ENCODE measurements at regions not wholly inside any gene's neighbourhood (a gene's known extent, or its start where the extent isn't known, plus 50 kb on each side); places are given as distances from the start of the nearest gene placed in this dataset.

DNA sequence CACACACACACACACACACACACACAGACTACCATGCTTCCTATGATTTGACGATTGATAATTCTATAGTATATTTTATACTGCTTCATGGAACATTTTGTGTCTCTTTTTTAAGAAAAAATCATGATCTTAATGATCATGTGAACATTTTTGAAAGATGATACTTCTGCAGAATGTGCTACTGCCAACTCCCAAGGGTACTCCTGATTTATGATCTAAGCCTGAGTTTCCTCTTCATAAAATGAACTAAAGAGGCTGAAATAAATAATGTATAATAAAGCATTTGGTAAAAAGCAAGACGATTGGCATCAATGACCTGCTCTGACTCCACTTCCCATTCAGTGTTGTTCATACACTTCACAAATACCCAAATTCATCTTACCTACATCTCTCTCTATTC is 333.8 kb upstream of the RBMS3 start:
- Mint-ChIP-seq H3K27ac (no peak overlapping the region), H3K9me3 (peaks cover 3% of the 10 kb centered on the region), H3K36me3 (no peaks in the 10 kb centered on the region), H3K27me3 (ENCODE audit: insufficient read depth, low read depth) (no peaks in the 10 kb centered on the region), H3K4me1 (peaks cover 8% of the 10 kb centered on the region), H3K4me3 (no peak overlapping the region)
- Histone ChIP-seq H3F3A (ENCODE audit: low read depth) (no peaks in the 10 kb centered on the region), H3K27me3 (no peaks in the 10 kb centered on the region), H3K9ac (no peak overlapping the region), H3K4me3 (no peak overlapping the region), H4K20me1 (ENCODE audit: low read depth) (no peaks in the 10 kb centered on the region), H3K9me3 (ENCODE audit: low read depth) (no peaks in the 10 kb centered on the region), H3K79me2 (ENCODE audit: low read depth) (no peaks in the 10 kb centered on the region), H3K36me3 (no peaks in the 10 kb centered on the region), H3K4me1 (no peaks in the 10 kb centered on the region), H3K4me2 (no peak overlapping the region), H3K27ac (no peak overlapping the region), H2AFZ (replicated peaks) (no peak overlapping the region)
- DNase-seq (ENCODE audit: low spot score): no peak
- no peak for TF ChIP-seq EZH2 (IDR thresholded peaks at IDR 0.05)
- no peak for TF ChIP-seq CTCF (IDR thresholded peaks at IDR 0.05)
- TF ChIP-seq EZH2phosphoT487 (IDR thresholded peaks at IDR 0.05): no peak

GRCh38 chr3:28947751-28948150 is 333.1 kb upstream of the RBMS3 start:
- H3K9ac ChIP-seq: no peak overlapping the region
- H3K9me3 ChIP-seq (ENCODE audit: low read depth): no peaks in the 10 kb centered on the region
- H3K4me3 ChIP-seq: no peak overlapping the region
- H3K79me2 ChIP-seq (ENCODE audit: low read depth): no peaks in the 10 kb centered on the region
- no peak overlapping the region for H2AFZ ChIP-seq (replicated peaks)
- Mint-ChIP-seq H3K9me3 (peaks cover 3% of the 10 kb centered on the region), H3K27me3 (ENCODE audit: insufficient read depth, low read depth) (no peaks in the 10 kb centered on the region), H3K27ac (no peak overlapping the region), H3K4me1 (peaks cover 8% of the 10 kb centered on the region), H3K36me3 (no peaks in the 10 kb centered on the region), H3K4me3 (no peak overlapping the region)
- no peaks in the 10 kb centered on the region for H3K4me1 ChIP-seq
- no peaks in the 10 kb centered on the region for H3K36me3 ChIP-seq
- no peaks in the 10 kb centered on the region for H3F3A ChIP-seq (ENCODE audit: low read depth)
- no peak for DNase-seq (ENCODE audit: low spot score)
- H4K20me1 ChIP-seq (ENCODE audit: low read depth): no peaks in the 10 kb centered on the region
- no peak overlapping the region for H3K27ac ChIP-seq
- TF ChIP-seq EZH2phosphoT487 (IDR thresholded peaks at IDR 0.05) (no peak), CTCF (IDR thresholded peaks at IDR 0.05) (no peak), EZH2 (IDR thresholded peaks at IDR 0.05) (no peak)
- H3K4me2 ChIP-seq: no peak overlapping the region
- H3K27me3 ChIP-seq: no peaks in the 10 kb centered on the region

GRCh38 chr3:28948685-28949084 is 332.2 kb upstream of the RBMS3 start:
- H3K27me3 ChIP-seq: no peaks in the 10 kb centered on the region
- Mint-ChIP-seq H3K9me3 (peaks cover 3% of the 10 kb centered on the region), H3K27ac (no peak overlapping the region), H3K27me3 (ENCODE audit: insufficient read depth, low read depth) (no peaks in the 10 kb centered on the region), H3K4me3 (no peak overlapping the region), H3K4me1 (no peaks in the 10 kb centered on the region), H3K36me3 (no peaks in the 10 kb centered on the region)
- no peak for DNase-seq (ENCODE audit: low spot score)
- H3K79me2 ChIP-seq (ENCODE audit: low read depth): no peaks in the 10 kb centered on the region
- no peaks in the 10 kb centered on the region for H3F3A ChIP-seq (ENCODE audit: low read depth)
- no peaks in the 10 kb centered on the region for H3K9me3 ChIP-seq (ENCODE audit: low read depth)
- H3K4me3 ChIP-seq: no peak overlapping the region
- H3K27ac ChIP-seq: no peak overlapping the region
- no peaks in the 10 kb centered on the region for H4K20me1 ChIP-seq (ENCODE audit: low read depth)
- no peak overlapping the region for H3K9ac ChIP-seq
- H2AFZ ChIP-seq (replicated peaks): no peak overlapping the region
- TF ChIP-seq CTCF (IDR thresholded peaks at IDR 0.05): no peak
- no peak overlapping the region for H3K4me2 ChIP-seq
- H3K4me1 ChIP-seq: no peaks in the 10 kb centered on the region
- no peaks in the 10 kb centered on the region for H3K36me3 ChIP-seq

- Histone ChIP-seq H2AFZ (replicated peaks) (no peak overlapping the region), H3K79me2 (ENCODE audit: low read depth) (no peaks in the 10 kb centered on the region), H3K27ac (no peak overlapping the region), H3K4me3 (no peak overlapping the region), H3K4me2 (no peak overlapping the region), H3K36me3 (no peaks in the 10 kb centered on the region), H3K9ac (no peak overlapping the region), H3K27me3 (no peaks in the 10 kb centered on the region), H3K9me3 (ENCODE audit: low read depth) (no peaks in the 10 kb centered on the region), H3K4me1 (no peaks in the 10 kb centered on the region), H4K20me1 (ENCODE audit: low read depth) (no peaks in the 10 kb centered on the region), H3F3A (ENCODE audit: low read depth) (no peaks in the 10 kb centered on the region)
- Mint-ChIP-seq H3K4me3 (no peak overlapping the region), H3K9me3 (no peaks in the 10 kb centered on the region), H3K27ac (no peak overlapping the region), H3K4me1 (peaks cover 3% of the 10 kb centered on the region), H3K27me3 (ENCODE audit: insufficient read depth, low read depth) (no peaks in the 10 kb centered on the region), H3K36me3 (no peaks in the 10 kb centered on the region)
- TF ChIP-seq CTCF (IDR thresholded peaks at IDR 0.05) (no peak), EZH2phosphoT487 (IDR thresholded peaks at IDR 0.05) (no peak), EZH2 (IDR thresholded peaks at IDR 0.05) (no peak)
- no peak for DNase-seq (ENCODE audit: low spot score)
Observed at GRCh38 chr3:28949580-28949979, 331.3 kb upstream of the RBMS3 start.
